Posterior cingulate gyrus (tissue), 11 donors: ENCODE measurements at regions not wholly inside any gene's neighbourhood (a gene's known extent, or its start where the extent isn't known, plus 50 kb on each side); places are given as distances from the start of the nearest gene placed in this dataset.

Source experiments
- DNase-seq, 10 donors: peaks; one replicate each; pipeline versions ENCODE4 v3.0.0 to v3.0.0-alpha.2; 2020 to 2021; ENCODE audit warnings: mixed read lengths in 3 of 10
- intact Hi-C: fragments of 100-400 bp; cut with DNase I; formaldehyde crosslinking; loops from one replicate; pipeline ENCODE4 v1.15.1; 2023

DNA sequence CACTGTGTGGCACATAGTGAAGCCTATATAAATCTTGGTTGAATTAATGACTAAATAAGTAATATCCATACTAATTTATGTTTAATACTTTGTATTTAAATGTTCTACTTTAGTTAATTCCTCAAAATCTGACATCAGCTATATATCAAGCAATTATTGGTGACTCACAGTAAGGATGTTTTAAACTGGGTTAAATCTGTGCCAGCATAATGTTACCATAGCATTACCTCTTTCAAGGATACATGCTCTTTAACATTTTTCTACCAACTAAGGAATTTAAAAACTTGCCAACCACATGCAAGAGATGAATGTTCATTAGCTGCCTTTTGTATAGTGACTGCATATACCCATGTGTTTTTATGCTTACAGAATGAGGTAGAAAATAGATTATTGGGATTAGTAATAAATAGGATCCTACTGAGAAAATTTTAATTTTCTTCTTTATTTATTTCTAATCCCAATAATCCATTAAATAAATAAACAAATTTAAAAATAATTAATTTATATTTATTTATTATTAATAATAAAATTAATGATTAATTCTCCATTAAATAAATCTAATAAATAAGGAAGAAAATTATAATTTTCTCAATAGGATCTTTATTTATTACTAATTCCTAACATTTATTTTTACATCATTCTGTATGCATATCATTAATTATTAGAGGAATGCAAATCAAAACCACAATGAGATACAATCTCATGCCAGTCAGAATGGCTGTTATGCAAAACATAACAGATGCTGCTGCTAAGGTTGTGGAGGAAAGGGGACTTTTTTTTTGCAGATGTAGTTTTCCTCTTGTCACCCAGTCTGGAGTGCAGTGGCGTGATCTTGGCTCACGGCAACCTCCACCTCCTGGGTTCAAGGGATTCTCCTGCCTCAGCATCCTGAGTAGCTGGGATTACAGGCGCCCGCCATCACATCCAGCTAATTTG lies 410.7 kb upstream of the DSEL start:
- intact Hi-C loops = no loop called here
- peak in 2 of 10 donors; percentile 47 to 54 for DNase-seq

GRCh38 chr18:67924656-67925055 lies 408.1 kb upstream of the DSEL start:
- intact Hi-C loops = no loop called here
- no peak for DNase-seq

- intact Hi-C loops = no loop called here
- DNase-seq = no peak
These were observed 402.8 kb upstream of the DSEL start for GRCh38 chr18:67919316-67919715.

DNA sequence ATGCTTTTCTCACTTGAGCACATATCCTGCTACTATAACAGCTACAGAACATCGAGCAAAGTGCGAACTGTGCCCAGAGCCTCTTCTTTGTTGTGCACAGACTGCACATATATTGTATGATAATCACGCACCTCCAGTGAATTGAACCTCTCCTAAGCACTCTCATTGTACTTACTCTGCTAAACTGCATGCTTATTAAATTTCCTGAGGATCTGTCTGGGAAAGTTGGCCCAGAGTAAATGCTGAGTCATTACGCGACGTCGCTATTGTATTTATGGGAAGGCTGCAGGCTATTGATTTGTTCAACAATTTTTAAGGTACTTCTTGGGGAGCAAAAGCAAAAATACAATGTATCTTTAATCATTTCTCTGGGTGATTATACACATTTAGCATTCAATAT lies 399.6 kb upstream of the DSEL start:
- intact Hi-C loops = no loop called here
- no peak for DNase-seq

GRCh38 chr18:67913040-67913439 lies 396.5 kb upstream of the DSEL start:
- intact Hi-C loops = no loop called here
- no peak for DNase-seq

- intact Hi-C loops = no loop called here
These were observed 385.1 kb upstream of the DSEL start for GRCh38 chr18:67901573-67901972.

DNA sequence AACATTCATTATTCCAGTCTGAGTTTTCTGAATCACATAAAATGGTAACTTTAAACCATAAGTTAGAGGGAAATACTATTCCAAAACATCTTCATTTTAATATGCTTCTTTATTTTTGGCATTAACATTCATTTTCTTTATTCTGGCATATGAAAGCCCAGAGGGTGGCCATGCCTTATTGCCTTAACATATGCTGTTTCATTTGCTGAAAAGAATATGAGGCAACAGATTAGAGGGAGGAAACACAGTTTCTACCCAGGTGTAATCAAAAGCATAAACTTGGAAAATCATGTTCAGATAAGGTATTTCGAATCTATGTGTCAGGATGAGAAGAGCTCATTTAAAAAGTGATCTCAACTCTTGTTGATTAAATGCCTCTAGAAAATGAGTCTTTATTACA lies 379.9 kb upstream of the DSEL start:
- DNase-seq = no peak
- intact Hi-C loops = no loop called here

More at GRCh38 chr18:67901573-67901972, 385.1 kb upstream of the DSEL start:
- DNase-seq = no peak

GRCh38 chr18:67893916-67894315 lies 377.4 kb upstream of the DSEL start:
- intact Hi-C loops = no loop called here
- no peak for DNase-seq

- intact Hi-C loops = no loop called here
- DNase-seq = no peak
These were observed 360.4 kb upstream of the DSEL start for GRCh38 chr18:67876871-67877270.

GRCh38 chr18:67875944-67876343 lies 359.4 kb upstream of the DSEL start:
- intact Hi-C loops = no loop called here

DNA sequence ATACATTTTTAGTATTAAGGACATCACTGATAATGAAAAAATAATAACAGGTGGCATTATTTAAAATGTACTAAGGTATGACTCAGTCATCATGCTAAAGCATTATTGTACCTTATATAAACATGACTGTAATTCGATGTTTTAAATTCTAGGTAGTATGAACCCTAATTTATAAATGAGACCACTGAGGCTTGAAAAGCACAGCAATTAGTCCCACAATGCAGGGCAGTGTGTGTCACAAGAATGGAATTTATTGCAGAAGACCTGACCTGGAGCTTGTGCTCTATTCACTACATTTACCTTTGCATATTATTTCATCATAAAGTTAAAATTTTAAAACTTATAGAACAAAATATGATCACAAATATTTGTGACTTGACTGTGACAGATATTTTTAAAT lies 358.5 kb upstream of the DSEL start:
- no peak for DNase-seq
- intact Hi-C loops = no loop called here

More at GRCh38 chr18:67875944-67876343, 359.4 kb upstream of the DSEL start:
- no peak for DNase-seq

DNA sequence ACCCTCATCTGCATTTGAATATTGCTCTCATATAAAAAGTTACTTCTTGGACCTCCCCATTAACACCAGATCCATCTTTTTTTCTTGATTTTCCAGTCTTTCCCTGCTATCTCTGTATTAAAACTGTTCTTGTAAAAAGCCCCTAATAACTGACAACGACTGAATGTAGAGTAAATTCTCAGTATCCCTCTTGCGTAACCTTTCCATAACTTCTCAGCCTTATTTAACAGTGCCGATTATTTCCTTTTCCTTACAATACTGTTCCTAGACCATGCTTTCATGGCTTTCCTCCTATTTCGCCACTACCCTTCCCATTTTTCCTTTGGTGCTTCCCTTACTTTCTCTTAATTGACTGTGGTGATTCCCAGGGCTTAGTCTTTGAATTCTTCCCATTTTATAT lies 348.9 kb upstream of the DSEL start:
- intact Hi-C loops = no loop called here
- DNase-seq = no peak

GRCh38 chr18:67864677-67865340 lies 348.3 kb upstream of the DSEL start:
- DNase-seq = no peak
- intact Hi-C loops = no loop called here

DNA sequence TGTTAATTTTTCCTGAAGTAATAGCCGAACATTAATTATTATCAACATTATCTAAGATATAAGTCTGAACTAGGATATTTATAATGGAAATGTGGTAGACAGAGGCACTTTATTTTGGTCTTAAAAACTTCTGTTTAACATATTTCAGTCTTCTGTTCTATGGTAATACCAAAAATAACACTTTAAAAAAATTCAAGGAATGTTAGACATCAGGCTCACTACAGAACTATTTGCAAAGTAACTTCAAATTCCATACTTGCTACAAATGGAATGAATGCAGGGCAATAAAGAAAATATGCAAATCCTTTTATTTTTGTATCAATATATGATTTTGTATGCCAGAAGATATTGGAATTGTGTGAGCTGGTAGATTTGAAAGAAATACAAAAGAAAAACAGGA lies 345.5 kb upstream of the DSEL start:
- intact Hi-C loops = no loop called here
- no peak for DNase-seq

DNA sequence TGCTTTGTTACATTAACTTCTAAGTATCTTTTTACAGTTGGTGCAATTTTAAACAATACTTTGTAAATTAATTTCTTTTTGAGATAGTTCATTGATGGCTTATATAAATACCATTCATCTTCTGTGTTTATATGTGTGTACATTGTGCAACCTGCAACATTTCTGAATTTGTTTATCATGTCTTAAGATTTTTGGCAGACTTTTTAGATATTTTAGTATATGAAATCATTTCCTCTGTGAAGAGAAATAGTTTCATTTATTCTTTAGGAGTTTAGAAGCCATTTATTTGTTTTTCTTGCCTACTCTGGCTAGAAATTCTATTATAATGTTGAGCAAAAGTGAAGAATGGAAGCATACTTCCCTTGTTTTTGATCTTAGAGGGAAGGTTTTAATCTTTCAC lies 337.8 kb upstream of the DSEL start:
- intact Hi-C loops = no loop called here
- no peak for DNase-seq

- DNase-seq = peak in 3 of 10 donors; percentile 59 to 79 (median 76)
- intact Hi-C loops = no loop called here
These were observed 330.0 kb upstream of the DSEL start for GRCh38 chr18:67846422-67847098.

- intact Hi-C loops = no loop called here
- no peak for DNase-seq
These were observed 328.5 kb upstream of the DSEL start for GRCh38 chr18:67845035-67845434.

GRCh38 chr18:67840379-67840778 lies 323.9 kb upstream of the DSEL start:
- intact Hi-C loops = loop anchor here (5.0 kb wide), 1 partner anchor 323 kb away; the partner anchor contains the start of gene DSEL
- no peak for DNase-seq

GRCh38 chr18:67818432-67818831 lies 301.9 kb upstream of the DSEL start:
- intact Hi-C loops = no loop called here
- no peak for DNase-seq

DNA sequence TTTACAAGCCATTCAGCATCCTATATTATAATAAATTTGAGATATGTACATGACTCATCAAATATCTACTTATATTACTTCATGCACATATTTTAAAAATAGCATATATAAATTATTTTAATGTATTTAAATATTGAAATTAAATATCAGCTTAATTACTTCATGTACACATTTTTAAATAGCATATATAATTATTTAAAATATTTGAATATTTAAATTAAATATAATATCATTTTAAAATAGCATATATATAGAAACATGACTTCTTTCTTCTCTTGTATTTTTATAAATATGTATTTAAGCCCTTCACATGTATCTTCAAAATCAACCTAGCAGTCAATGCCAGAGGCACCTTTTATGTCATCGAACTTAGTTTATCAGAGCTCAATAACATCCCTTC lies 298.8 kb upstream of the DSEL start:
- intact Hi-C loops = no loop called here
- no peak for DNase-seq

- intact Hi-C loops = no loop called here
These were observed 297.0 kb upstream of the DSEL start for GRCh38 chr18:67813380-67814028.

More at GRCh38 chr18:67813380-67814028, 297.0 kb upstream of the DSEL start:
- DNase-seq = no peak
